H1 (cell line): ENCODE measurements at regions not wholly inside any gene's neighbourhood (a gene's known extent, or its start where the extent isn't known, plus 50 kb on each side); places are given as distances from the start of the nearest gene placed in this dataset.
A peak's percentile ranks its signal among the peaks of the same experiment; 100 is the strongest.

Experiments used
- CTCF ChIA-PET: fragments of 300-600 bp; sonication (Branson Sonifier 250); formaldehyde crosslinking; loops from one replicate; lab custom pipeline; 2021; ENCODE audit not compliant: partially characterized antibody; lab: Charles Lee
- POLR2A ChIA-PET: fragments of 300-600 bp; sonication (Branson Sonifier 250); formaldehyde crosslinking; loops from one replicate; lab custom pipeline; 2021; ENCODE audit warnings: inconsistent platforms; ENCODE audit not compliant: partially characterized antibody; lab: Charles Lee
- DNase-seq, 2 experiments: peaks; one replicate each; pipeline versions ENCODE4 v3.0.0 to v3.0.0-alpha.2; 2010 to 2022; ENCODE audit warnings: low spot score in 2 of 2, low read depth in 1 of 2, mixed read lengths in 1 of 2
- FAIRE-seq: peaks from 2 replicates; lab custom pipeline; 2011; peaks lifted over from hg19 to GRCh38; lab: Jason Lieb, UNC
- H2AFZ ChIP-seq: 2 replicates; pipeline ENCODE4 v1.8.1; 2012; ENCODE audit warnings: low read length, inconsistent platforms
- H2AK5ac ChIP-seq: 2 replicates; pipeline ENCODE4 v1.6.1; 2013; ENCODE audit warnings: low read depth, low read length
- H2BK120ac ChIP-seq: replicated peaks from 2 replicates; pipeline ENCODE3; 2013; ENCODE audit warnings: low read depth, low read length, inconsistent platforms
- H2BK12ac ChIP-seq: 2 replicates; pipeline ENCODE4 v1.6.1; 2013; ENCODE audit warnings: low read depth, low read length
- H2BK15ac ChIP-seq: 2 replicates; pipeline ENCODE4 v1.6.1; 2013; ENCODE audit warnings: low read length
- H2BK20ac ChIP-seq: 2 replicates; pipeline ENCODE4 v1.6.1; 2013; ENCODE audit warnings: low read length
- H2BK5ac ChIP-seq: 2 replicates; pipeline ENCODE4 v1.6.1; 2013; ENCODE audit warnings: low read depth, low read length
- H3K14ac ChIP-seq: 2 replicates; pipeline ENCODE4 v1.6.1; 2013; ENCODE audit warnings: inconsistent platforms; ENCODE audit not compliant: insufficient read length
- H3K18ac ChIP-seq: 2 replicates; pipeline ENCODE4 v1.6.1; 2013; ENCODE audit warnings: low read length; ENCODE audit errors: extremely low read depth
- H3K23ac ChIP-seq: 2 replicates; pipeline ENCODE4 v1.6.1; 2013; ENCODE audit warnings: inconsistent platforms; ENCODE audit not compliant: insufficient read length
- H3K23me2 ChIP-seq: 2 replicates; pipeline ENCODE4 v1.6.1; 2013; ENCODE audit warnings: low read depth, low read length
- H3K27ac ChIP-seq: 2 replicates; pipeline ENCODE4 v1.6.1; 2011; ENCODE audit warnings: low read depth, low read length, inconsistent platforms
- H3K27me3 ChIP-seq, 4 experiments: replicated peaks in 1 of 4; 1 replicate in 1 of 4; 2 replicates in 3 of 4; pipeline versions ENCODE4 v1.6.1 to v1.8.1; 2011 to 2013; ENCODE audit warnings: low read length in 3 of 4, mild to moderate bottlenecking in 3 of 4, inconsistent platforms in 2 of 4, mixed read lengths in 2 of 4, moderate library complexity in 1 of 4; ENCODE audit not compliant: control insufficient read depth in 3 of 4, insufficient read depth in 3 of 4; ENCODE audit errors: extremely low read depth in 1 of 4
- H3K36me3 ChIP-seq, 4 experiments: 2 replicates each; pipeline versions ENCODE4 v1.6.1 to v1.8.1; 2011 to 2013; ENCODE audit warnings: mild to moderate bottlenecking in 4 of 4, low read length in 3 of 4, moderate library complexity in 2 of 4, control low read depth in 1 of 4, inconsistent platforms in 1 of 4; ENCODE audit not compliant: insufficient read depth in 4 of 4, control insufficient read depth in 2 of 4
- H3K4ac ChIP-seq: replicated peaks from 2 replicates; pipeline ENCODE3; 2013; ENCODE audit warnings: low read length, low read depth, mixed read lengths, inconsistent platforms; ENCODE audit not compliant: insufficient read length
- H3K4me1 ChIP-seq, 4 experiments: replicated peaks in 1 of 4; 1 replicate in 1 of 4; 2 replicates in 3 of 4; pipeline versions ENCODE4 v1.6.1 to v1.8.1; 2011 to 2013; ENCODE audit warnings: low read length in 3 of 4, inconsistent platforms in 2 of 4, mixed read lengths in 1 of 4; ENCODE audit not compliant: insufficient read depth in 4 of 4, control insufficient read depth in 3 of 4
- H3K4me2 ChIP-seq, 2 experiments: 2 replicates each; pipeline versions ENCODE4 v1.6.1 to v1.8.1; 2011 to 2013; ENCODE audit warnings: low read depth in 2 of 2, low read length in 2 of 2, control low read depth in 1 of 2, inconsistent platforms in 1 of 2, mild to moderate bottlenecking in 1 of 2; ENCODE audit not compliant: insufficient read depth in 1 of 2
- H3K4me3 ChIP-seq, 4 experiments: fragments of 200-600, 300-600 bp in 1 of 4; sonication (generic), shearing (Covaris generic), sonication (Bioruptor Twin) in 1 of 4; 2 replicates each; pipeline versions ENCODE4 v1.5.1 to v1.8.1; 2011 to 2016; ENCODE audit warnings: low read length in 4 of 4, low read depth in 3 of 4, control low read depth in 2 of 4, inconsistent platforms in 2 of 4, mild to moderate bottlenecking in 2 of 4, mixed read lengths in 1 of 4, moderate library complexity in 1 of 4; ENCODE audit not compliant: insufficient read depth in 2 of 4; ENCODE audit errors: extremely low read depth in 1 of 4
- H3K56ac ChIP-seq: replicated peaks from 2 replicates; pipeline ENCODE3; 2013; ENCODE audit warnings: low read depth, mild to moderate bottlenecking, mixed read lengths, low read length, inconsistent platforms; ENCODE audit not compliant: insufficient read length
- H3K79me1 ChIP-seq: 2 replicates; pipeline ENCODE4 v1.6.1; 2013; ENCODE audit warnings: low read depth, low read length, control low read depth
- H3K79me2 ChIP-seq, 2 experiments: 2 replicates each; pipeline versions ENCODE4 v1.6.1 to v1.8.1; 2012 to 2013; ENCODE audit warnings: low read length in 2 of 2, mild to moderate bottlenecking in 2 of 2, inconsistent platforms in 1 of 2; ENCODE audit not compliant: insufficient read depth in 2 of 2, control insufficient read depth in 1 of 2
- H3K9ac ChIP-seq, 4 experiments: replicated peaks in 1 of 4; 1 replicate in 1 of 4; 2 replicates in 3 of 4; pipeline versions ENCODE4 v1.6.1 to v1.8.1; 2011 to 2013; ENCODE audit warnings: low read depth in 3 of 4, low read length in 3 of 4, control low read depth in 2 of 4, mild to moderate bottlenecking in 2 of 4, moderate library complexity in 2 of 4, inconsistent platforms in 1 of 4; ENCODE audit errors: extremely low read depth in 1 of 4
- H3K9me3 ChIP-seq, 2 experiments: 2 replicates each; pipeline versions ENCODE4 v1.6.1 to v1.8.1; 2012 to 2013; ENCODE audit warnings: mild to moderate bottlenecking in 2 of 2, moderate library complexity in 2 of 2, control low read depth in 1 of 2, inconsistent platforms in 1 of 2, low read depth in 1 of 2, low read length in 1 of 2, mixed read lengths in 1 of 2; ENCODE audit not compliant: insufficient read depth in 2 of 2
- H4K20me1 ChIP-seq, 2 experiments: replicated peaks in 1 of 2; 2 replicates each; pipeline versions ENCODE3 to v1.8.1; 2011 to 2013; ENCODE audit warnings: inconsistent platforms in 2 of 2, low read length in 2 of 2, mild to moderate bottlenecking in 1 of 2; ENCODE audit not compliant: insufficient read depth in 2 of 2, control insufficient read depth in 1 of 2
- H4K5ac ChIP-seq: 2 replicates; pipeline ENCODE4 v1.6.1; 2013; ENCODE audit warnings: low read length, low read depth, mixed read lengths, inconsistent platforms; ENCODE audit not compliant: insufficient read length
- H4K8ac ChIP-seq: 2 replicates; pipeline ENCODE4 v1.8.0; 2013; ENCODE audit warnings: mild to moderate bottlenecking, moderate library complexity, low read length, inconsistent platforms; ENCODE audit not compliant: insufficient read depth; ENCODE audit errors: extremely low read depth
- H4K91ac ChIP-seq: replicated peaks from 2 replicates; pipeline ENCODE3; 2013; ENCODE audit warnings: low read length, mixed read lengths, inconsistent platforms; ENCODE audit not compliant: insufficient read length
- ASH2L ChIP-seq: fragments of 200-600, 300-600 bp; sonication (generic); IDR thresholded peaks from one replicate; pipeline ENCODE4 v1.7.1; 2017; ENCODE audit warnings: low read length
- CHD1 ChIP-seq: IDR thresholded peaks from 2 replicates; pipeline ENCODE4 v1.6.1; 2012; ENCODE audit warnings: low read depth, low read length, improper control_type of control experiment
- CREB1 ChIP-seq: IDR thresholded peaks from 2 replicates; pipeline ENCODE4 v1.6.1; 2012; ENCODE audit warnings: inconsistent platforms
- KDM1A ChIP-seq: fragments of 200-600, 300-600 bp; sonication (generic); IDR thresholded peaks from 2 replicates; pipeline ENCODE4 v1.7.1; 2016; ENCODE audit warnings: mild to moderate bottlenecking, low read length, borderline replicate concordance
- RAD21 ChIP-seq, 2 experiments: IDR thresholded peaks in 1 of 2; conservative IDR thresholded peaks in 1 of 2; 2 replicates each; pipeline ENCODE4 v1.6.1; 2011; ENCODE audit warnings: low read depth in 2 of 2, low read length in 2 of 2, improper control_type of control experiment in 1 of 2, inconsistent platforms in 1 of 2, mild to moderate bottlenecking in 1 of 2, moderate library complexity in 1 of 2
- TAF1 ChIP-seq: IDR thresholded peaks from 2 replicates; pipeline ENCODE4 v1.6.1; 2011; ENCODE audit warnings: mild to moderate bottlenecking, low read depth, low read length
- YY1 ChIP-seq: IDR thresholded peaks from 2 replicates; pipeline ENCODE4 v1.6.1; 2011; ENCODE audit warnings: low read depth, mild to moderate bottlenecking, low read length
- WGBS, 2 experiments: shearing (Covaris generic) in 1 of 2; methylation state at CpG; one replicate each; pipeline versions ENCODE4 v1.1.6 to v1.1.7; 2013 to 2015; ENCODE audit warnings: low lambda C conversion rate in 2 of 2, mixed read lengths in 2 of 2, inconsistent platforms in 1 of 2, low coverage in 1 of 2, missing lambda C conversion rate in 1 of 2; ENCODE audit not compliant: insufficient replicate concordance in 2 of 2, insufficient coverage in 1 of 2, insufficient read length in 1 of 2; ENCODE audit errors: extremely low coverage in 1 of 2, missing lambda C conversion rate in 1 of 2; 5-methylcytosine and 5-hydroxymethylcytosine counted together
- TF ChIP-seq, protein P1 (sequence below), 3 experiments: IDR thresholded peaks; 1 replicate in 2 of 3; 2 replicates in 1 of 3; pipeline versions ENCODE4 v1.5.1 to v1.6.1; 2011; ENCODE audit warnings: low read length in 3 of 3, mild to moderate bottlenecking in 3 of 3, inconsistent platforms in 2 of 3, low read depth in 1 of 3, moderate library complexity in 1 of 3; ENCODE audit not compliant: insufficient read depth in 1 of 3; ENCODE audit errors: control extremely low read depth in 1 of 3

DNA sequence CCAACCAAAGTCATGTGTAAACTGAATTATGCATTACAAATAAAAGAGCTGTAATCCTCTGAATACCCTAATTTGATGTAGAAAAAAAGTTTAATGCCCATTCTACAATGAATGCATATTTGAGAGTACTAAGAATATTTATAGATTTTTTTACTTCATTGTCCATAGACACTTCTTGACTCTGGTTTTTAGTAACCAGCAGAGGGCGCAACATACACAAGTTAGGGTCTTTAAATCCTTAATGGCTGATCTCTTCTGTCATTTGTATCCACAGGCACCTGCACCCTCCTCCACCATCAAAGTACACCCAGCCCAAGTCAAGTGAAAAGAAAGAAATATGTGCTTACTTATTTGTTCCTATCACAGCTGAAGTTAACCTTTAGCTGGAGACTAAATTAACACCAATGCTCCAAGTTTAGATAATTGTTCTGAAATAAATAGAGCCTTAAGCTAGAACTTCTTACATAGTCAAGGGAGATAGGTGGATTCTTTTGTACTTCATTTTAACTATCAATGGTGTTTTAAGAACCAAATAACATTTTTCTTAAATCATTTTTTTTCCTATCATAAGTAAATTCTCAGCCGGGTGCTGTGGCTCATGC is 524.2 kb upstream of the DAB2 start:
- no peak overlapping the region for H3K4ac ChIP-seq
- no peak overlapping the region for H3K14ac ChIP-seq
- H2BK120ac ChIP-seq, result no peak overlapping the region
- no peak overlapping the region for H3K4me2 ChIP-seq
- H3K36me3 ChIP-seq, result no peaks in the 10 kb centered on the region
- TF ChIP-seq TAF1 (no peak), RAD21 (IDR thresholded peaks at IDR 0.05 in 1 of 2, conservative IDR thresholded peaks at IDR 0.05 in 1 of 2; ENCODE audit: low read depth in 2 of 2, low read length in 2 of 2) (peak; percentile 81 to 85), YY1 (peak; percentile 85; the same call in 1 of the 2 replicates), KDM1A (no peak), CHD1 (no peak), ASH2L (no peak), CREB1 (no peak)
- TF ChIP-seq, protein P1, sequence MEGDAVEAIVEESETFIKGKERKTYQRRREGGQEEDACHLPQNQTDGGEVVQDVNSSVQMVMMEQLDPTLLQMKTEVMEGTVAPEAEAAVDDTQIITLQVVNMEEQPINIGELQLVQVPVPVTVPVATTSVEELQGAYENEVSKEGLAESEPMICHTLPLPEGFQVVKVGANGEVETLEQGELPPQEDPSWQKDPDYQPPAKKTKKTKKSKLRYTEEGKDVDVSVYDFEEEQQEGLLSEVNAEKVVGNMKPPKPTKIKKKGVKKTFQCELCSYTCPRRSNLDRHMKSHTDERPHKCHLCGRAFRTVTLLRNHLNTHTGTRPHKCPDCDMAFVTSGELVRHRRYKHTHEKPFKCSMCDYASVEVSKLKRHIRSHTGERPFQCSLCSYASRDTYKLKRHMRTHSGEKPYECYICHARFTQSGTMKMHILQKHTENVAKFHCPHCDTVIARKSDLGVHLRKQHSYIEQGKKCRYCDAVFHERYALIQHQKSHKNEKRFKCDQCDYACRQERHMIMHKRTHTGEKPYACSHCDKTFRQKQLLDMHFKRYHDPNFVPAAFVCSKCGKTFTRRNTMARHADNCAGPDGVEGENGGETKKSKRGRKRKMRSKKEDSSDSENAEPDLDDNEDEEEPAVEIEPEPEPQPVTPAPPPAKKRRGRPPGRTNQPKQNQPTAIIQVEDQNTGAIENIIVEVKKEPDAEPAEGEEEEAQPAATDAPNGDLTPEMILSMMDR (IDR thresholded peaks at IDR 0.05; ENCODE audit: control extremely low read depth in 1 of 3, insufficient read depth in 1 of 3, low read depth in 1 of 3, low read length in 3 of 3), result peak in 2 of 3 experiments; percentile 40 to 45; a peak in 2 of 4 replicates
- POLR2A ChIA-PET, result no interaction called here
- no peaks in the 10 kb centered on the region for H3K4me1 ChIP-seq
- H2AK5ac ChIP-seq, result no peak overlapping the region
- no peak overlapping the region for H3K18ac ChIP-seq
- DNase-seq, result peak in 1 of 2 experiments; percentile 2
- H3K4me3 ChIP-seq, result no peak overlapping the region
- 50% methylated on average over 2 of the region's 2 CpGs; no CpG with 5 or more reads in 1 of the 2 experiments for WGBS, 2 experiments
- H3K27ac ChIP-seq, result no peak overlapping the region
- H4K20me1 ChIP-seq, result no peaks in the 10 kb centered on the region
- no peak overlapping the region for H3K9ac ChIP-seq
- no peak overlapping the region for H3K56ac ChIP-seq
- no peaks in the 10 kb centered on the region for H3K23me2 ChIP-seq
- H2BK20ac ChIP-seq, result no peak overlapping the region
- H3K27me3 ChIP-seq, result no peaks in the 10 kb centered on the region
- no peaks in the 10 kb centered on the region for H3K79me1 ChIP-seq
- no peak overlapping the region for H2BK15ac ChIP-seq
- H2BK12ac ChIP-seq, result no peak overlapping the region
- no peak overlapping the region for H4K91ac ChIP-seq
- no peak overlapping the region for H3K23ac ChIP-seq
- H2BK5ac ChIP-seq, result no peak overlapping the region
- no peaks in the 10 kb centered on the region for H3K79me2 ChIP-seq
- H3K9me3 ChIP-seq, result no peaks in the 10 kb centered on the region
- H4K5ac ChIP-seq, result no peak overlapping the region
- CTCF ChIA-PET, result interaction anchor here (0.5 to 2.8 kb wide), 30 partner anchors 11 to 785 kb away, joined by 3 to 32 read pairs (median 4); no protein-coding TSS in a partner anchor
- no peak overlapping the region for H4K8ac ChIP-seq
- no peak overlapping the region for H2AFZ ChIP-seq
- peak; percentile 86 for FAIRE-seq
